ENCODE measurements at regions not wholly inside any gene's neighbourhood (a gene's known extent, or its start where the extent isn't known, plus 50 kb on each side); places are given as distances from the start of the nearest gene placed in this dataset.

GRCh38 chr2:37857575-37858399 is 67.3 kb upstream of the RMDN2 start (continued):
- TF ChIP-seq REST (IDR thresholded peaks at IDR 0.05) = no peak
- no peak for TF ChIP-seq SP1 (IDR thresholded peaks at IDR 0.05)
- no peak for TF ChIP-seq YY1 (IDR thresholded peaks at IDR 0.05)
- TF ChIP-seq HNF4G (IDR thresholded peaks at IDR 0.05) = no peak

GRCh38 chr2:37858400-37858711 is 66.7 kb upstream of the RMDN2 start:
- no peak for TF ChIP-seq MAX (IDR thresholded peaks at IDR 0.05)
- TF ChIP-seq HNF4A (conservative IDR thresholded peaks at IDR 0.05) = no peak
- TF ChIP-seq GABPA (IDR thresholded peaks at IDR 0.05 in 1 of 2, conservative IDR thresholded peaks at IDR 0.05 in 1 of 2) = no peak
- TF ChIP-seq YY1 (IDR thresholded peaks at IDR 0.05) = no peak
- peak; percentile 35 to 53 for TF ChIP-seq RXRA (IDR thresholded peaks at IDR 0.05)
- TF ChIP-seq FOXA1 (IDR thresholded peaks at IDR 0.05) = no peak
- TF ChIP-seq JUND (IDR thresholded peaks at IDR 0.05) = no peak
- TF ChIP-seq ATF3 (IDR thresholded peaks at IDR 0.05) = no peak
- peak; percentile 41 for TF ChIP-seq SP1 (IDR thresholded peaks at IDR 0.05)
- Histone ChIP-seq H3K9me3 (ENCODE audit: control insufficient read depth in 4 of 4, low read length in 3 of 4) (no peaks in the 10 kb centered on the region), H3K9ac (ENCODE audit: low read depth in 1 of 2, low read length in 2 of 2) (no peak overlapping the region), H3K4me3 (ENCODE audit: low read depth in 1 of 3, low read length in 3 of 3) (no peak overlapping the region), H3K4me1 (ENCODE audit: control insufficient read depth in 4 of 4, insufficient read depth in 4 of 4, low read length in 3 of 4) (peaks cover 0 to 3% (median 0%) of the 10 kb centered on the region in 4 donors), H3K27me3 (ENCODE audit: control insufficient read depth in 4 of 4, insufficient read depth in 4 of 4, low read length in 3 of 4) (no peaks in the 10 kb centered on the region), H3K36me3 (ENCODE audit: control insufficient read depth in 4 of 4, insufficient read depth in 3 of 4, low read depth in 1 of 4, low read length in 3 of 4) (no peaks in the 10 kb centered on the region), H3K27ac (ENCODE audit: low read depth in 1 of 2, low read length in 2 of 2) (no peak overlapping the region)
- 50% methylated on average over 2 of the region's 2 CpGs for WGBS
- no peak for DNase-seq (ENCODE audit: low spot score)

GRCh38 chr2:37858725-37859267 is 66.3 kb upstream of the RMDN2 start:
- TF ChIP-seq FOXA2 (IDR thresholded peaks at IDR 0.05) = no peak
- 86% methylated on average over 5 of the region's 5 CpGs for WGBS

GRCh38 chr2:37862620-37863019 is 62.5 kb upstream of the RMDN2 start:
- H3K4me1 ChIP-seq (ENCODE audit: control insufficient read depth in 4 of 4, insufficient read depth in 4 of 4, low read length in 3 of 4) = no peaks in the 10 kb centered on the region
- TF ChIP-seq RXRA (IDR thresholded peaks at IDR 0.05) (no peak), YY1 (IDR thresholded peaks at IDR 0.05) (no peak), CTCF (IDR thresholded peaks at IDR 0.05; ENCODE audit: low read depth, low read length, missing input control) (no peak), ZBTB33 (IDR thresholded peaks at IDR 0.05) (no peak)
- WGBS = 75% methylated on average over 5 of the region's 5 CpGs
- no peak overlapping the region for H3K4me3 ChIP-seq (ENCODE audit: low read depth in 1 of 3, low read length in 3 of 3)
- no peak overlapping the region for H3K9ac ChIP-seq (ENCODE audit: low read depth in 1 of 2, low read length in 2 of 2)
- H3K27ac ChIP-seq (ENCODE audit: low read depth in 1 of 2, low read length in 2 of 2) = no peak overlapping the region
- no peaks in the 10 kb centered on the region for H3K27me3 ChIP-seq (ENCODE audit: control insufficient read depth in 4 of 4, insufficient read depth in 4 of 4, low read length in 3 of 4)
- no peaks in the 10 kb centered on the region for H3K9me3 ChIP-seq (ENCODE audit: control insufficient read depth in 4 of 4, low read length in 3 of 4)
- H3K36me3 ChIP-seq (ENCODE audit: control insufficient read depth in 4 of 4, insufficient read depth in 3 of 4, low read depth in 1 of 4, low read length in 3 of 4) = no peaks in the 10 kb centered on the region
- DNase-seq (ENCODE audit: low spot score) = no peak

More at GRCh38 chr2:37858725-37859267, 66.3 kb upstream of the RMDN2 start:
- no peaks in the 10 kb centered on the region for H3K27me3 ChIP-seq (ENCODE audit: control insufficient read depth in 4 of 4, insufficient read depth in 4 of 4, low read length in 3 of 4)
- no peaks in the 10 kb centered on the region for H3K9me3 ChIP-seq (ENCODE audit: control insufficient read depth in 4 of 4, low read length in 3 of 4)
- no peaks in the 10 kb centered on the region for H3K36me3 ChIP-seq (ENCODE audit: control insufficient read depth in 4 of 4, insufficient read depth in 3 of 4, low read depth in 1 of 4, low read length in 3 of 4)
- H3K9ac ChIP-seq (ENCODE audit: low read depth in 1 of 2, low read length in 2 of 2) = no peak overlapping the region
- no peak for DNase-seq (ENCODE audit: low spot score)
- peaks cover 0 to 3% (median 0%) of the 10 kb centered on the region in 4 donors for H3K4me1 ChIP-seq (ENCODE audit: control insufficient read depth in 4 of 4, insufficient read depth in 4 of 4, low read length in 3 of 4)
- H3K4me3 ChIP-seq (ENCODE audit: low read depth in 1 of 3, low read length in 3 of 3) = no peak overlapping the region
- H3K27ac ChIP-seq (ENCODE audit: low read depth in 1 of 2, low read length in 2 of 2) = no peak overlapping the region
